ENCODE measurements at regions not wholly inside any gene's neighbourhood (a gene's known extent, or its start where the extent isn't known, plus 50 kb on each side); places are given as distances from the start of the nearest gene placed in this dataset.
"Not testable (repeated sequence)": the region's sequence is repeated elsewhere in the genome, so short reads cannot be mapped to it uniquely, and the experiment has no call there.

GRCh38 chr9:26667882-26668281, 224.7 kb downstream of the CAAP1 start:
- H3K9me3 Mint-ChIP-seq, result no peaks in the 10 kb centered on the region
- H3K36me3 Mint-ChIP-seq (ENCODE audit: low read depth), result no peaks in the 10 kb centered on the region
- no peak overlapping the region for H3K27ac Mint-ChIP-seq
- no peaks in the 10 kb centered on the region for H3K4me1 ChIP-seq (ENCODE audit: insufficient read depth, low read length)
- ATAC-seq (ENCODE audit: poor library complexity) (no peak), DNase-seq (no peak)
- no peak overlapping the region for H3K27ac ChIP-seq (ENCODE audit: low read depth in 1 of 2, low read length in 2 of 2)
- peaks cover 0 to 13% of the 10 kb centered on the region in 2 experiments for H3K9me3 ChIP-seq (ENCODE audit: control insufficient read depth in 1 of 2, insufficient read depth in 1 of 2, low read length in 2 of 2)
- no peak overlapping the region for H3K4me3 Mint-ChIP-seq
- H3K36me3 ChIP-seq (ENCODE audit: insufficient read depth, low read length), result no peaks in the 10 kb centered on the region
- CTCF ChIA-PET, result no interaction called here
- no peak overlapping the region for H3K4me3 ChIP-seq (ENCODE audit: low read length)
- H3K27me3 ChIP-seq (ENCODE audit: control insufficient read depth in 1 of 2, insufficient read depth in 2 of 2, low read length in 2 of 2), result no peaks in the 10 kb centered on the region
- H3K4me1 Mint-ChIP-seq (ENCODE audit: low read depth), result no peaks in the 10 kb centered on the region
- TF ChIP-seq, protein P1, sequence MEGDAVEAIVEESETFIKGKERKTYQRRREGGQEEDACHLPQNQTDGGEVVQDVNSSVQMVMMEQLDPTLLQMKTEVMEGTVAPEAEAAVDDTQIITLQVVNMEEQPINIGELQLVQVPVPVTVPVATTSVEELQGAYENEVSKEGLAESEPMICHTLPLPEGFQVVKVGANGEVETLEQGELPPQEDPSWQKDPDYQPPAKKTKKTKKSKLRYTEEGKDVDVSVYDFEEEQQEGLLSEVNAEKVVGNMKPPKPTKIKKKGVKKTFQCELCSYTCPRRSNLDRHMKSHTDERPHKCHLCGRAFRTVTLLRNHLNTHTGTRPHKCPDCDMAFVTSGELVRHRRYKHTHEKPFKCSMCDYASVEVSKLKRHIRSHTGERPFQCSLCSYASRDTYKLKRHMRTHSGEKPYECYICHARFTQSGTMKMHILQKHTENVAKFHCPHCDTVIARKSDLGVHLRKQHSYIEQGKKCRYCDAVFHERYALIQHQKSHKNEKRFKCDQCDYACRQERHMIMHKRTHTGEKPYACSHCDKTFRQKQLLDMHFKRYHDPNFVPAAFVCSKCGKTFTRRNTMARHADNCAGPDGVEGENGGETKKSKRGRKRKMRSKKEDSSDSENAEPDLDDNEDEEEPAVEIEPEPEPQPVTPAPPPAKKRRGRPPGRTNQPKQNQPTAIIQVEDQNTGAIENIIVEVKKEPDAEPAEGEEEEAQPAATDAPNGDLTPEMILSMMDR (IDR thresholded peaks at IDR 0.05), result no peak
- intact Hi-C loops (cut with DNase I, micrococcal nuclease), result no loop called here
- POLR2A ChIA-PET, result no interaction called here
- H3K27me3 Mint-ChIP-seq, result no peaks in the 10 kb centered on the region

DNA sequence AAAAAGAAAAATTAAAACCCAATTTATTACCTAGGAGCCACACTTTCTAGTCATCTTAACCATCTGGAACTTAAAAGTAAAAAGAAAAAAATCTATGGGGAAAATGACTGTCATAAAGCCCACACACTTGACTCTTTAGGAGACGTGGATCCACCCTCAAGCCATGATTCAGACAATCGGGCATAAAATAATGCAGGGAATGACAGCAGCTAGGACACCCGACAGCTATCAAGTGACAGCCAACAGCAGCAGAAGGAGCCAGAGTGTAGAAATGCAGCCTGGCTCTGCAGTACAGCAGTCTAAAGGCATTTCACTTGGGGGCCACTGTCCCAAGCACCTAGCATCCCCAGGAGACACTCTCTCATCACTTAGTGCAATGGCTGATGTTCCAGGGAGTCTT, 226.9 kb downstream of the CAAP1 start:
- TF ChIP-seq, protein P1 (IDR thresholded peaks at IDR 0.05), result no peak
- POLR2A ChIA-PET, result no interaction called here

DNA sequence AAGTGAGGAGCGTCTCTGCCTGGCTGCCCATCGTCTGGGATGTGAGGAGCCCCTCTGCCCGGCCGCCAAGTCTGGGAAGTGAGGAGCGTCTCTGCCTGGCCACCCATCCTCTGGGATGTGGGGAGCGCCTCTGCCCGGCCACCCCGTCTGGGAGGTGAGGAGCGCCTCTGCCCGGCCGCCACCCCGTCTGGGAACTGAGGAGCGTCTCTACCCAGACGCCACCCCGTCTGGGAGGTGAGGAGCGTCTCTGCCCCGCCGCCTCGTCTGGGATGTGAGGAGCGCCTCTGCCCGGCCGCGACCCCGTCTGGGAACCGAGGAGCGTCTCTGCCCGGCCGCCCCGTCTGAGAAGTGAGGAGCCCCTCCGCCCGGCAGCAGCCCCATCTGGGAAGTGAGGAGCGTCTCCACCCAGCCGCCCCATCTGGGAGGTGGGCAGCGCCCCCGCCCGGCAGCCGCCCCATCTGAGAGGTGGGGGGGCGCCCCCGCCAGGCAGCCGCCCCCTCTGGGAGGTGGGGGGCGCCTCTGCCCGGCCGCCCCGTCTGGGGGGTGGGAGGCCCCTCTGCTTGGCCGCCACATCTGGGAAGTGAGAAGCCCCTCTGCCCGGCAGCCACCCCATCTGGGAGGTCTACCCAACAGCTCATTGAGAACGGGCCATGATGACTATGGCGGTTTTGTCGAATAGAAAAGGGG, 228.4 kb downstream of the CAAP1 start:
- H3K27me3 ChIP-seq (ENCODE audit: control insufficient read depth in 1 of 2, insufficient read depth in 2 of 2, low read length in 2 of 2); H3K27me3 Mint-ChIP-seq; intact Hi-C loops (cut with DNase I, micrococcal nuclease); H3K36me3 Mint-ChIP-seq (ENCODE audit: low read depth); H3K4me1 Mint-ChIP-seq (ENCODE audit: low read depth); H3K4me3 Mint-ChIP-seq; H3K4me3 ChIP-seq (ENCODE audit: low read length); H3K27ac Mint-ChIP-seq; H3K27ac ChIP-seq (ENCODE audit: low read depth in 1 of 2, low read length in 2 of 2); POLR2A ChIA-PET; H3K4me1 ChIP-seq (ENCODE audit: insufficient read depth, low read length); H3K36me3 ChIP-seq (ENCODE audit: insufficient read depth, low read length); H3K9me3 Mint-ChIP-seq; ATAC-seq (ENCODE audit: poor library complexity); DNase-seq; CTCF ChIA-PET: not testable (repeated sequence)
- peaks cover 0 to 14% of the 10 kb centered on the region in 2 experiments for H3K9me3 ChIP-seq (ENCODE audit: control insufficient read depth in 1 of 2, insufficient read depth in 1 of 2, low read length in 2 of 2)

More for the DNA sequence above, 226.9 kb downstream of the CAAP1 start:
- CTCF ChIA-PET, result no interaction called here
- DNase-seq (no peak), ATAC-seq (ENCODE audit: poor library complexity) (no peak)
- intact Hi-C loops (cut with DNase I, micrococcal nuclease), result no loop called here
- H3K27me3 ChIP-seq (ENCODE audit: control insufficient read depth in 1 of 2, insufficient read depth in 2 of 2, low read length in 2 of 2), result no peaks in the 10 kb centered on the region
- Mint-ChIP-seq H3K27me3 (no peaks in the 10 kb centered on the region), H3K4me1 (ENCODE audit: low read depth) (no peaks in the 10 kb centered on the region), H3K4me3 (no peak overlapping the region), H3K9me3 (no peaks in the 10 kb centered on the region), H3K36me3 (ENCODE audit: low read depth) (no peaks in the 10 kb centered on the region), H3K27ac (no peak overlapping the region)
- H3K9me3 ChIP-seq (ENCODE audit: control insufficient read depth in 1 of 2, insufficient read depth in 1 of 2, low read length in 2 of 2), result peaks cover 0 to 13% of the 10 kb centered on the region in 2 experiments
- H3K27ac ChIP-seq (ENCODE audit: low read depth in 1 of 2, low read length in 2 of 2), result no peak overlapping the region
- no peaks in the 10 kb centered on the region for H3K4me1 ChIP-seq (ENCODE audit: insufficient read depth, low read length)
- H3K36me3 ChIP-seq (ENCODE audit: insufficient read depth, low read length), result no peaks in the 10 kb centered on the region
- H3K4me3 ChIP-seq (ENCODE audit: low read length), result no peak overlapping the region

DNA sequence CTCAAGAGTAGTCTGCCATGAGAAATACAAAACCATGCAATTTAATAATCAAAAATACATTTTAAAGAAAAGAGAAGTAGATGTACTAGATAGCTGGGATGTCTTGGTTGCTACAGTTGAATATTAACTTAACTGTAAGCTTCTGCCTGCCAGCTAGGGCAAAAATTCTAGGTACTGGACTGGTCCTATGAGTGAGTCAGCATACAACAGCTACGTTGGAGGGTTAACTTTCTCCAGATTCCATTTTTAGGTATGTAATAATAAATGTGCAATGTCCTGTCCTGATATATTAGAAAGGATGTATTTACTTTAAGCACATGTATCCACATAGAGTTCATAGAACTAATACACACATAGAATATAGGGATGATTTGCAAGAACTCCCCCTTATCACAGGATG, 230.1 kb downstream of the CAAP1 start:
- TF ChIP-seq, protein P1 (IDR thresholded peaks at IDR 0.05), result no peak
- no peak overlapping the region for H3K27ac ChIP-seq (ENCODE audit: low read depth in 1 of 2, low read length in 2 of 2)
- Mint-ChIP-seq H3K4me3 (no peak overlapping the region), H3K4me1 (ENCODE audit: low read depth) (no peaks in the 10 kb centered on the region), H3K36me3 (ENCODE audit: low read depth) (no peaks in the 10 kb centered on the region), H3K27me3 (no peaks in the 10 kb centered on the region), H3K9me3 (no peaks in the 10 kb centered on the region), H3K27ac (no peak overlapping the region)
- ChIA-PET CTCF (no interaction called here), POLR2A (no interaction called here)
- H3K4me1 ChIP-seq (ENCODE audit: insufficient read depth, low read length), result no peaks in the 10 kb centered on the region
- ATAC-seq (ENCODE audit: poor library complexity) (no peak), DNase-seq (no peak)
- no peaks in the 10 kb centered on the region for H3K36me3 ChIP-seq (ENCODE audit: insufficient read depth, low read length)
- no peaks in the 10 kb centered on the region for H3K27me3 ChIP-seq (ENCODE audit: control insufficient read depth in 1 of 2, insufficient read depth in 2 of 2, low read length in 2 of 2)
- no peak overlapping the region for H3K4me3 ChIP-seq (ENCODE audit: low read length)
- intact Hi-C loops (cut with DNase I, micrococcal nuclease), result no loop called here
- H3K9me3 ChIP-seq (ENCODE audit: control insufficient read depth in 1 of 2, insufficient read depth in 1 of 2, low read length in 2 of 2), result peaks cover 0 to 17% of the 10 kb centered on the region in 2 experiments

Measured in CD4-positive, alpha-beta T cell (primary cell).